CD14-positive monocyte (primary cell): ENCODE measurements at regions not wholly inside any gene's neighbourhood (a gene's known extent, or its start where the extent isn't known, plus 50 kb on each side); places are given as distances from the start of the nearest gene placed in this dataset.

ENCODE experiments used
- DNase-seq, 3 donors: peaks; one replicate each; pipeline ENCODE4 v3.0.0-alpha.2; 2011 to 2022
- H2AFZ ChIP-seq: 2 replicates; pipeline ENCODE4 v1.6.0; 2012; ENCODE audit warnings: mild to moderate bottlenecking, low read depth, low read length, inconsistent platforms; ENCODE audit not compliant: insufficient read depth, poor library complexity, severe bottlenecking
- H3K27ac ChIP-seq, 2 donors: 1 replicate in 1 of 2; 2 replicates in 1 of 2; pipeline ENCODE4 v1.5.1; 2012 to 2013; ENCODE audit warnings: low read length in 2 of 2, control low read depth in 1 of 2, inconsistent platforms in 1 of 2, low read depth in 1 of 2, mild to moderate bottlenecking in 1 of 2
- H3K27me3 ChIP-seq, 2 donors: one replicate each; pipeline versions ENCODE4 v1.6.0 to v1.6.1; 2011 to 2013; ENCODE audit warnings: low read length in 2 of 2; ENCODE audit not compliant: control insufficient read depth in 2 of 2, insufficient read depth in 2 of 2
- H3K36me3 ChIP-seq, 2 donors: replicated peaks in 1 of 2; 1 replicate in 1 of 2; 2 replicates in 1 of 2; pipeline versions ENCODE4 v1.5.1 to v1.6.1; 2012 to 2013; ENCODE audit warnings: low read length in 2 of 2, control low read depth in 1 of 2, inconsistent platforms in 1 of 2, mild to moderate bottlenecking in 1 of 2; ENCODE audit not compliant: insufficient read depth in 2 of 2, control insufficient read depth in 1 of 2
- H3K4me1 ChIP-seq, 2 donors: 1 replicate in 1 of 2; 2 replicates in 1 of 2; pipeline versions ENCODE4 v1.5.1 to v1.6.1; 2012 to 2013; ENCODE audit warnings: low read length in 2 of 2, control low read depth in 1 of 2, inconsistent platforms in 1 of 2, mild to moderate bottlenecking in 1 of 2, moderate library complexity in 1 of 2; ENCODE audit not compliant: insufficient read depth in 2 of 2, control insufficient read depth in 1 of 2
- H3K4me2 ChIP-seq: replicated peaks from 2 replicates; pipeline ENCODE3; 2012; ENCODE audit warnings: low read length, moderate library complexity, mild to moderate bottlenecking; ENCODE audit not compliant: poor library complexity, severe bottlenecking; ENCODE audit errors: extremely low read depth
- H3K4me3 ChIP-seq, 3 experiments: fragments of 200-600 bp in 1 of 3; sonication (generic) in 1 of 3; replicated peaks in 1 of 3; 1 replicate in 2 of 3; 2 replicates in 1 of 3; pipeline ENCODE4 v1.5.1; 2011 to 2013; ENCODE audit warnings: low read length in 3 of 3, mild to moderate bottlenecking in 3 of 3, control low read depth in 2 of 3, low read depth in 2 of 3, inconsistent platforms in 1 of 3, moderate library complexity in 1 of 3
- H3K79me2 ChIP-seq: 2 replicates; pipeline ENCODE4 v1.6.0; 2012; ENCODE audit warnings: mild to moderate bottlenecking, control low read depth, inconsistent platforms, low read length, moderate library complexity; ENCODE audit not compliant: insufficient read depth
- H3K9ac ChIP-seq: 2 replicates; pipeline ENCODE4 v1.6.0; 2017; ENCODE audit warnings: low read length, mild to moderate bottlenecking; ENCODE audit not compliant: insufficient read depth, poor library complexity, severe bottlenecking
- H3K9me3 ChIP-seq, 2 donors: replicated peaks in 1 of 2; 1 replicate in 1 of 2; 2 replicates in 1 of 2; pipeline versions ENCODE4 v1.5.1 to v1.6.1; 2012 to 2013; ENCODE audit warnings: low read length in 2 of 2, control low read depth in 1 of 2; ENCODE audit not compliant: control insufficient read depth in 1 of 2, insufficient read depth in 1 of 2
- H4K20me1 ChIP-seq: 2 replicates; pipeline ENCODE4 v1.6.0; 2012; ENCODE audit warnings: mild to moderate bottlenecking, low read length, control low read depth, moderate library complexity; ENCODE audit not compliant: insufficient read depth
- H3K27ac Mint-ChIP-seq, 7 donors: one replicate each; pipeline ENCODE4 v1.8.0; 2020; ENCODE audit warnings: mild to moderate bottlenecking in 7 of 7, mixed read lengths in 7 of 7, moderate library complexity in 6 of 7, inconsistent platforms in 2 of 7
- H3K27me3 Mint-ChIP-seq, 3 donors: one replicate each; pipeline ENCODE4 v1.8.0; 2021 to 2022; ENCODE audit warnings: low read depth in 3 of 3, mild to moderate bottlenecking in 3 of 3, mixed read lengths in 3 of 3, moderate library complexity in 3 of 3, inconsistent platforms in 1 of 3
- H3K36me3 Mint-ChIP-seq, 2 donors: one replicate each; pipeline ENCODE4 v1.8.0; 2020; ENCODE audit warnings: mixed read lengths in 2 of 2, inconsistent platforms in 1 of 2, mild to moderate bottlenecking in 1 of 2
- H3K4me1 Mint-ChIP-seq: one replicate; pipeline ENCODE4 v1.8.0; 2020; ENCODE audit warnings: mild to moderate bottlenecking, mixed read lengths
- H3K4me3 Mint-ChIP-seq, 2 donors: one replicate each; pipeline ENCODE4 v1.8.0; 2020; ENCODE audit warnings: mild to moderate bottlenecking in 2 of 2, mixed read lengths in 2 of 2, moderate library complexity in 1 of 2
- H3K9me3 Mint-ChIP-seq, 7 donors: one replicate each; pipeline ENCODE4 v1.8.0; 2020 to 2022; ENCODE audit warnings: mixed read lengths in 7 of 7, mild to moderate bottlenecking in 6 of 7, moderate library complexity in 6 of 7, inconsistent platforms in 2 of 7
- CTCF ChIP-seq: fragments of 200-600 bp; IDR thresholded peaks from one replicate; pipeline ENCODE4 v1.8.0; 2022; ENCODE audit warnings: antibody characterized with exemption, mild to moderate bottlenecking
- WGBS: methylation state at CpG from one replicate; pipeline ENCODE4 v1.1.5; 2013; ENCODE audit warnings: missing lambda C conversion rate; ENCODE audit not compliant: insufficient coverage; 5-methylcytosine and 5-hydroxymethylcytosine counted together
- intact Hi-C, 2 donors: fragments of 100-400 bp; cut with micrococcal nuclease; formaldehyde crosslinking; loops; one replicate each; pipeline versions ENCODE4 v1.15.0 to v1.15.1; 2023

GRCh38 chr6:85971238-85971637, 328.6 kb upstream of the SYNCRIP start:
- Mint-ChIP-seq H3K9me3 (peaks cover 5 to 31% (median 10%) of the 10 kb centered on the region in 7 donors), H3K4me3 (no peak overlapping the region), H3K27ac (no peak overlapping the region), H3K27me3 (peaks cover 0 to 4% (median 2%) of the 10 kb centered on the region in 3 donors), H3K4me1 (no peaks in the 10 kb centered on the region), H3K36me3 (no peaks in the 10 kb centered on the region)
- Histone ChIP-seq H4K20me1 (no peaks in the 10 kb centered on the region), H3K27ac (no peak overlapping the region), H3K4me3 (no peak overlapping the region), H3K79me2 (no peaks in the 10 kb centered on the region), H3K9me3 (peaks cover 18 to 27% of the 10 kb centered on the region in 2 donors), H3K9ac (no peak overlapping the region), H3K27me3 (no peaks in the 10 kb centered on the region), H3K4me2 (no peak overlapping the region), H2AFZ (no peak overlapping the region), H3K4me1 (no peaks in the 10 kb centered on the region), H3K36me3 (no peaks in the 10 kb centered on the region)
- DNase-seq, result no peak
- no peak for TF ChIP-seq CTCF
- intact Hi-C loops, result no loop called here

- H3K27me3 Mint-ChIP-seq, result peaks cover 0 to 4% (median 2%) of the 10 kb centered on the region in 3 donors
- intact Hi-C loops, result no loop called here
- H3K36me3 Mint-ChIP-seq, result no peaks in the 10 kb centered on the region
- Histone ChIP-seq H3K4me1 (no peaks in the 10 kb centered on the region), H3K27me3 (no peaks in the 10 kb centered on the region), H3K4me2 (no peak overlapping the region), H3K79me2 (no peaks in the 10 kb centered on the region), H4K20me1 (no peaks in the 10 kb centered on the region), H3K27ac (no peak overlapping the region), H3K36me3 (no peaks in the 10 kb centered on the region), H2AFZ (no peak overlapping the region), H3K9me3 (peaks cover 0 to 4% of the 10 kb centered on the region in 2 donors), H3K4me3 (no peak overlapping the region), H3K9ac (no peak overlapping the region)
- WGBS, result 84% methylated on average over 4 of the region's 5 CpGs
- DNase-seq, result no peak
- H3K9me3 Mint-ChIP-seq, result peaks cover under 1 to 9% (median 6%) of the 10 kb centered on the region in 7 donors
- H3K27ac Mint-ChIP-seq, result no peak overlapping the region
- no peak for TF ChIP-seq CTCF
- no peak overlapping the region for H3K4me3 Mint-ChIP-seq
- no peaks in the 10 kb centered on the region for H3K4me1 Mint-ChIP-seq
These were observed 324.1 kb upstream of the SYNCRIP start for GRCh38 chr6:85966828-85967227.
